ENCODE measurements at regions not wholly inside any gene's neighbourhood (a gene's known extent, or its start where the extent isn't known, plus 50 kb on each side); places are given as distances from the start of the nearest gene placed in this dataset.

DNA sequence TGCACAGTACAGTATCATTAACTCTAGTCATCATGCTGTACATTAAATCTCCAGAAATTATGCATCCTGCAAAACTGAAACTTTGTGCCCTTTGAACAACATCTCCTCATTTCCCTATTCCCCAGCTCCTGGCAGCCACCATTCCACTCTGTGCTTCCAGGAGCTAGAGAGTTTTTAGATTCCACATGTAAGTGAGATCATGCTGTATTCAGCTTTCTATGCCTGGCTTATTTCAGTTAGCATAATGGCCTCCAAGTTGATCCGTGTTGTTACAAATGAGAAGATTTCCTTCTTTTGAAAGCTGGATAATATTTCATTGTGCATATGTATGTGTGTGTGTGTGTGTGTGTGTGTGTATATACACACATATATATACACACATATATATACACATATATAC is 86.9 kb upstream of the SLC24A3 start:
- H3K9ac ChIP-seq (ENCODE audit: control insufficient read depth, extremely low read depth, insufficient read depth, low read length), result no peak overlapping the region
- H4K20me1 ChIP-seq (ENCODE audit: control insufficient read depth, extremely low read depth, insufficient read depth, low read length), result no peaks in the 10 kb centered on the region
- DNase-seq (ENCODE audit: low read depth, low spot score) (no peak), FAIRE-seq (no peak)
- H3K27ac ChIP-seq (ENCODE audit: control insufficient read depth, insufficient read depth, low read length), result no peak overlapping the region
- peaks cover 4% of the 10 kb centered on the region for H3K27me3 ChIP-seq (ENCODE audit: control insufficient read depth, extremely low read depth, insufficient read depth, low read length)
- no peak overlapping the region for H2AFZ ChIP-seq (ENCODE audit: control insufficient read depth, low read length)
- H3K9me1 ChIP-seq (ENCODE audit: control insufficient read depth, extremely low read depth, insufficient read depth, low read length), result no peaks in the 10 kb centered on the region
- H3K9me3 ChIP-seq (ENCODE audit: control insufficient read depth, low read depth, low read length), result no peaks in the 10 kb centered on the region
- TF ChIP-seq EZH2 (IDR thresholded peaks at IDR 0.05; ENCODE audit: low read length), result no peak
- TF ChIP-seq, protein P1, sequence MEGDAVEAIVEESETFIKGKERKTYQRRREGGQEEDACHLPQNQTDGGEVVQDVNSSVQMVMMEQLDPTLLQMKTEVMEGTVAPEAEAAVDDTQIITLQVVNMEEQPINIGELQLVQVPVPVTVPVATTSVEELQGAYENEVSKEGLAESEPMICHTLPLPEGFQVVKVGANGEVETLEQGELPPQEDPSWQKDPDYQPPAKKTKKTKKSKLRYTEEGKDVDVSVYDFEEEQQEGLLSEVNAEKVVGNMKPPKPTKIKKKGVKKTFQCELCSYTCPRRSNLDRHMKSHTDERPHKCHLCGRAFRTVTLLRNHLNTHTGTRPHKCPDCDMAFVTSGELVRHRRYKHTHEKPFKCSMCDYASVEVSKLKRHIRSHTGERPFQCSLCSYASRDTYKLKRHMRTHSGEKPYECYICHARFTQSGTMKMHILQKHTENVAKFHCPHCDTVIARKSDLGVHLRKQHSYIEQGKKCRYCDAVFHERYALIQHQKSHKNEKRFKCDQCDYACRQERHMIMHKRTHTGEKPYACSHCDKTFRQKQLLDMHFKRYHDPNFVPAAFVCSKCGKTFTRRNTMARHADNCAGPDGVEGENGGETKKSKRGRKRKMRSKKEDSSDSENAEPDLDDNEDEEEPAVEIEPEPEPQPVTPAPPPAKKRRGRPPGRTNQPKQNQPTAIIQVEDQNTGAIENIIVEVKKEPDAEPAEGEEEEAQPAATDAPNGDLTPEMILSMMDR (optimal IDR thresholded peaks at IDR 0.05 in 1 of 3, IDR thresholded peaks at IDR 0.05 in 1 of 3, conservative IDR thresholded peaks at IDR 0.05 in 1 of 3; ENCODE audit: extremely low read depth in 1 of 3, insufficient read depth in 2 of 3, low read length in 3 of 3), result no peak
- no peaks in the 10 kb centered on the region for H3K4me1 ChIP-seq (ENCODE audit: control insufficient read depth, extremely low read depth, insufficient read depth, low read length)
- H3K79me2 ChIP-seq (ENCODE audit: control insufficient read depth, insufficient read depth, low read length), result no peaks in the 10 kb centered on the region
- no peak overlapping the region for H3K4me3 ChIP-seq (ENCODE audit: control insufficient read depth in 2 of 3, extremely low read depth in 1 of 3, insufficient read depth in 2 of 3, low read depth in 1 of 3, low read length in 3 of 3)
- H3K4me2 ChIP-seq (ENCODE audit: control insufficient read depth, extremely low read depth, insufficient read depth, low read depth, low read length), result no peak overlapping the region
- H3K36me3 ChIP-seq (ENCODE audit: control insufficient read depth in 2 of 2, extremely low read depth in 1 of 2, insufficient read depth in 2 of 2, low read length in 2 of 2), result no peaks in the 10 kb centered on the region
- dilution Hi-C loops (cut with MboI; ENCODE audit: extremely low pct_ligation_motif_present, low sequenced_read_pairs), result no loop called here

DNA sequence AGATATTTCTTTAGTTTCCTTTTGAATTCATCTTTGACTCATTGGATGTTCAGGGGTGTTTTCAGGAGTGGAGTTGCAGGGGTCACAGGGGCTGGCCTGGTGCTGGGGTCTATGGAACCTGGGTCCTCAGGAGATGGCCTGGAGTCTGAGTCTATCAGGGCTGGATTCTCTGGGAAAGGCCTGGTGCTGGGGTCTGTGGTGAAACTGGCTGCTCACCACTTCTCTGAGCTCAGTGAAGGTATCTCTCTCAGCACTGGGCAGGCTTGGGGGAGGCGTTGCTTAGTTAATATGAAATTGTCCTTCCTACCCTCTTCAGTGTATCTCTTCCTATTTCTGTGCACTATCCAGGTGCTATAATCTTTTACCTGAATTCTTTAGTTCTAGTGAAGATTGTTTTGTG is 83.1 kb upstream of the SLC24A3 start:
- dilution Hi-C loops (cut with MboI; ENCODE audit: extremely low pct_ligation_motif_present, low sequenced_read_pairs), result no loop called here
- DNase-seq (ENCODE audit: low read depth, low spot score) (no peak), FAIRE-seq (no peak)
- H3K27me3 ChIP-seq (ENCODE audit: control insufficient read depth, extremely low read depth, insufficient read depth, low read length), result peaks cover 4% of the 10 kb centered on the region
- H3K9me3 ChIP-seq (ENCODE audit: control insufficient read depth, low read depth, low read length), result no peaks in the 10 kb centered on the region
- no peak overlapping the region for H3K4me3 ChIP-seq (ENCODE audit: control insufficient read depth in 2 of 3, extremely low read depth in 1 of 3, insufficient read depth in 2 of 3, low read depth in 1 of 3, low read length in 3 of 3)
- no peaks in the 10 kb centered on the region for H3K79me2 ChIP-seq (ENCODE audit: control insufficient read depth, insufficient read depth, low read length)
- H3K9me1 ChIP-seq (ENCODE audit: control insufficient read depth, extremely low read depth, insufficient read depth, low read length), result no peaks in the 10 kb centered on the region
- H3K36me3 ChIP-seq (ENCODE audit: control insufficient read depth in 2 of 2, extremely low read depth in 1 of 2, insufficient read depth in 2 of 2, low read length in 2 of 2), result no peaks in the 10 kb centered on the region
- H4K20me1 ChIP-seq (ENCODE audit: control insufficient read depth, extremely low read depth, insufficient read depth, low read length), result no peaks in the 10 kb centered on the region
- no peak overlapping the region for H3K9ac ChIP-seq (ENCODE audit: control insufficient read depth, extremely low read depth, insufficient read depth, low read length)
- TF ChIP-seq, protein P1 (optimal IDR thresholded peaks at IDR 0.05 in 1 of 3, IDR thresholded peaks at IDR 0.05 in 1 of 3, conservative IDR thresholded peaks at IDR 0.05 in 1 of 3; ENCODE audit: extremely low read depth in 1 of 3, insufficient read depth in 2 of 3, low read length in 3 of 3), result no peak
- H3K4me1 ChIP-seq (ENCODE audit: control insufficient read depth, extremely low read depth, insufficient read depth, low read length), result no peaks in the 10 kb centered on the region
- no peak overlapping the region for H3K4me2 ChIP-seq (ENCODE audit: control insufficient read depth, extremely low read depth, insufficient read depth, low read depth, low read length)
- no peak overlapping the region for H3K27ac ChIP-seq (ENCODE audit: control insufficient read depth, insufficient read depth, low read length)
- H2AFZ ChIP-seq (ENCODE audit: control insufficient read depth, low read length), result no peak overlapping the region
